GM23338 (cell line): ENCODE measurements at regions not wholly inside any gene's neighbourhood (a gene's known extent, or its start where the extent isn't known, plus 50 kb on each side); places are given as distances from the start of the nearest gene placed in this dataset.

Source experiments
- ATAC-seq: fragments of 200-7000 bp; cut with Tn5 transposase; 3 replicates; pipeline ENCODE4 v1.9.1; 2020
- DNase-seq: peaks from one replicate; pipeline ENCODE4 v3.0.0-alpha.2; 2015; ENCODE audit warnings: low spot score
- H2AFZ ChIP-seq: fragments of 200-600 bp; sonication (generic); 2 replicates; pipeline ENCODE4 v1.8.0; 2016; ENCODE audit warnings: antibody characterized with exemption, mild to moderate bottlenecking, moderate library complexity
- H3F3A ChIP-seq: fragments of 200-600 bp; sonication (generic); replicated peaks from 2 replicates; pipeline ENCODE4 v1.8.0; 2017; ENCODE audit warnings: antibody characterized with exemption, mixed run types, low read depth
- H3K27ac ChIP-seq: fragments of 200-600 bp; sonication (generic); 2 replicates; pipeline ENCODE4 v1.6.1; 2016; ENCODE audit warnings: low read depth
- H3K27me3 ChIP-seq: fragments of 200-600 bp; sonication (generic); 2 replicates; pipeline ENCODE4 v1.8.0; 2016; ENCODE audit warnings: mild to moderate bottlenecking, mixed run types, moderate library complexity; ENCODE audit not compliant: insufficient read depth
- H3K36me3 ChIP-seq: fragments of 200-600 bp; sonication (generic); 2 replicates; pipeline ENCODE4 v1.8.0; 2016; ENCODE audit warnings: mild to moderate bottlenecking; ENCODE audit not compliant: insufficient read depth
- H3K4me1 ChIP-seq: fragments of 200-600 bp; sonication (generic); 2 replicates; pipeline ENCODE4 v1.8.0; 2016; ENCODE audit warnings: mild to moderate bottlenecking, moderate library complexity; ENCODE audit not compliant: insufficient read depth
- H3K4me2 ChIP-seq: fragments of 200-600 bp; sonication (generic); 2 replicates; pipeline ENCODE4 v1.7.1; 2017; ENCODE audit warnings: mixed run types
- H3K4me3 ChIP-seq: fragments of 200-600 bp; sonication (generic); 2 replicates; pipeline ENCODE4 v1.6.1; 2016; ENCODE audit warnings: mixed run types
- H3K79me2 ChIP-seq: fragments of 200-600 bp; sonication (generic); replicated peaks from 2 replicates; pipeline ENCODE4 v1.8.0; 2017; ENCODE audit warnings: mild to moderate bottlenecking; ENCODE audit not compliant: insufficient read depth
- H3K9me2 ChIP-seq: fragments of 200-600 bp; sonication (generic); 2 replicates; pipeline ENCODE4 v1.8.0; 2017; ENCODE audit not compliant: insufficient read depth
- H4K20me1 ChIP-seq: fragments of 200-600 bp; sonication (generic); replicated peaks from 2 replicates; pipeline ENCODE4 v1.8.0; 2017; ENCODE audit warnings: mild to moderate bottlenecking; ENCODE audit not compliant: insufficient read depth
- H3K27ac Mint-ChIP-seq: 2 replicates; pipeline ENCODE4 v1.8.0; 2020; ENCODE audit warnings: inconsistent platforms, mild to moderate bottlenecking, moderate library complexity, mixed read lengths
- H3K27me3 Mint-ChIP-seq: 3 replicates; pipeline ENCODE4 v1.8.0; 2022; ENCODE audit warnings: low read depth, mild to moderate bottlenecking, moderate library complexity, mixed read lengths, inconsistent platforms; ENCODE audit not compliant: insufficient read depth, poor library complexity
- H3K36me3 Mint-ChIP-seq: 3 replicates; pipeline ENCODE4 v1.8.0; 2021; ENCODE audit warnings: low read depth, mild to moderate bottlenecking, inconsistent platforms, moderate library complexity, mixed read lengths
- H3K4me1 Mint-ChIP-seq: 3 replicates; pipeline ENCODE4 v1.8.0; 2020; ENCODE audit warnings: mild to moderate bottlenecking, inconsistent platforms, mixed read lengths
- H3K4me3 Mint-ChIP-seq: 3 replicates; pipeline ENCODE4 v1.8.0; 2021; ENCODE audit warnings: moderate library complexity, mild to moderate bottlenecking, inconsistent platforms, mixed read lengths
- H3K9me3 Mint-ChIP-seq: 3 replicates; pipeline ENCODE4 v1.8.0; 2020; ENCODE audit warnings: moderate library complexity, mild to moderate bottlenecking, inconsistent platforms, mixed read lengths
- CREB1 ChIP-seq: fragments of 250-450 bp; sonication (Bioruptor Pico); IDR thresholded peaks from 2 replicates; pipeline ENCODE4 v1.5.0; 2020; ENCODE audit warnings: low read depth, mild to moderate bottlenecking, moderate library complexity
- EZH2 ChIP-seq: fragments of 200-600 bp; sonication (generic); IDR thresholded peaks from one replicate; pipeline ENCODE4 v1.8.0; 2017; ENCODE audit warnings: antibody characterized with exemption, mild to moderate bottlenecking, low read depth; ENCODE audit not compliant: unreplicated experiment
- EZH2phosphoT487 ChIP-seq: fragments of 200-600 bp; sonication (generic); IDR thresholded peaks from one replicate; pipeline ENCODE4 v1.8.1; 2018; ENCODE audit warnings: antibody characterized with exemption; ENCODE audit not compliant: unreplicated experiment
- JUNB ChIP-seq: IDR thresholded peaks from one replicate; pipeline ENCODE4 v1.6.1; 2016; ENCODE audit warnings: antibody characterized with exemption; ENCODE audit not compliant: unreplicated experiment
- NANOG ChIP-seq: IDR thresholded peaks from 2 replicates; pipeline ENCODE4 v1.6.1; 2016; ENCODE audit warnings: antibody characterized with exemption, borderline replicate concordance
- POLR2AphosphoS5 ChIP-seq: IDR thresholded peaks from 2 replicates; pipeline ENCODE4 v1.6.1; 2016; ENCODE audit warnings: antibody characterized with exemption, low read depth
- STAT1 ChIP-seq: IDR thresholded peaks from one replicate; pipeline ENCODE4 v1.6.1; 2016; ENCODE audit warnings: antibody characterized with exemption; ENCODE audit not compliant: unreplicated experiment
- ZNF114 ChIP-seq: fragments of 250-450 bp; sonication (Bioruptor Pico); IDR thresholded peaks from 2 replicates; pipeline ENCODE4 v1.5.0; 2020; ENCODE audit warnings: mild to moderate bottlenecking, moderate library complexity
- ZNF331 ChIP-seq: fragments of 250-450 bp; sonication (Bioruptor Pico); IDR thresholded peaks from 2 replicates; pipeline ENCODE4 v1.5.0; 2020; ENCODE audit warnings: low read depth, mild to moderate bottlenecking, moderate library complexity
- TF ChIP-seq, protein P1 (sequence below): IDR thresholded peaks from one replicate; pipeline ENCODE4 v1.6.1; 2018; ENCODE audit warnings: antibody characterized with exemption; ENCODE audit not compliant: unreplicated experiment
- TF ChIP-seq, protein P2 (sequence below), 2 experiments: fragments of 200-600 bp in 1 of 2; sonication (generic) in 1 of 2; conservative IDR thresholded peaks; 2 replicates each; pipeline versions ENCODE4 v1.5.1 to v1.6.1; 2016 to 2017; ENCODE audit warnings: antibody characterized with exemption in 2 of 2, low read depth in 2 of 2, mild to moderate bottlenecking in 2 of 2, moderate library complexity in 1 of 2
- TF ChIP-seq, protein P3 (sequence below): IDR thresholded peaks from 2 replicates; pipeline ENCODE4 v1.6.1; 2016; ENCODE audit warnings: antibody characterized with exemption
- TF ChIP-seq, protein P4 (sequence below): fragments of 250-450 bp; sonication (Bioruptor Pico); IDR thresholded peaks from 2 replicates; pipeline ENCODE4 v1.5.0; 2020; ENCODE audit warnings: mild to moderate bottlenecking, moderate library complexity

DNA sequence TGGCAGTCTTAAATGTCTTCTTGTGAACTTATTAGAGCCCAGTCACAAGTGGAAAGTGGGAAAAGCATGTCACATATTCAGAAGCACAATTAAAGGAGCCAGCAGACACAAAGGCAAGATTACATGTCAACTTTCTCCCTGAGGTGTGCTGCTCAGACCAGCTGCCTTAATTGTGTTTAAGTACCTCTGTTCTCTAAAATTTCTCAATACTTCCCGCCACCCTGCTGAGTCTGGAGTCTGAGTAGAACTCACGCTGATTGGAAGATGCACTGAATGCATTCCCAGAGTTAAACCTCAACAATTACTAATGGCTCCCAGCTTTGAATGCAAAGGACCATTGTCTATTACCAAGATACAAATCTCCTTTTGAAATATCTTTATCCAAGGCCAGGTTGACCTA is 166.4 kb upstream of the COBL start:
- Histone ChIP-seq H3K36me3 (no peaks in the 10 kb centered on the region), H3K27me3 (no peaks in the 10 kb centered on the region), H3F3A (no peaks in the 10 kb centered on the region), H3K4me3 (no peak overlapping the region), H4K20me1 (no peaks in the 10 kb centered on the region), H3K4me1 (no peaks in the 10 kb centered on the region), H3K9me2 (0 out of 2 replicates have a peak, but pooled peaks cover 3% of the 10 kb centered on the region), H3K79me2 (no peaks in the 10 kb centered on the region), H3K27ac (no peak overlapping the region), H2AFZ (no peak overlapping the region), H3K4me2 (no peak overlapping the region)
- Mint-ChIP-seq H3K27ac (no peak overlapping the region), H3K9me3 (peaks cover 3% of the 10 kb centered on the region; the same call in 2 of the 3 replicates), H3K4me1 (no peaks in the 10 kb centered on the region), H3K4me3 (no peak overlapping the region), H3K27me3 (no peaks in the 10 kb centered on the region), H3K36me3 (no peaks in the 10 kb centered on the region; the same call in 2 of the 3 replicates)
- TF ChIP-seq ZNF114 (CRISPR knock-in tag) (no peak), EZH2 (no peak), NANOG (no peak), POLR2AphosphoS5 (no peak), STAT1 (no peak), CREB1 (no peak), EZH2phosphoT487 (no peak), JUNB (no peak), ZNF331 (CRISPR knock-in tag) (no peak)
- TF ChIP-seq, protein P1, sequence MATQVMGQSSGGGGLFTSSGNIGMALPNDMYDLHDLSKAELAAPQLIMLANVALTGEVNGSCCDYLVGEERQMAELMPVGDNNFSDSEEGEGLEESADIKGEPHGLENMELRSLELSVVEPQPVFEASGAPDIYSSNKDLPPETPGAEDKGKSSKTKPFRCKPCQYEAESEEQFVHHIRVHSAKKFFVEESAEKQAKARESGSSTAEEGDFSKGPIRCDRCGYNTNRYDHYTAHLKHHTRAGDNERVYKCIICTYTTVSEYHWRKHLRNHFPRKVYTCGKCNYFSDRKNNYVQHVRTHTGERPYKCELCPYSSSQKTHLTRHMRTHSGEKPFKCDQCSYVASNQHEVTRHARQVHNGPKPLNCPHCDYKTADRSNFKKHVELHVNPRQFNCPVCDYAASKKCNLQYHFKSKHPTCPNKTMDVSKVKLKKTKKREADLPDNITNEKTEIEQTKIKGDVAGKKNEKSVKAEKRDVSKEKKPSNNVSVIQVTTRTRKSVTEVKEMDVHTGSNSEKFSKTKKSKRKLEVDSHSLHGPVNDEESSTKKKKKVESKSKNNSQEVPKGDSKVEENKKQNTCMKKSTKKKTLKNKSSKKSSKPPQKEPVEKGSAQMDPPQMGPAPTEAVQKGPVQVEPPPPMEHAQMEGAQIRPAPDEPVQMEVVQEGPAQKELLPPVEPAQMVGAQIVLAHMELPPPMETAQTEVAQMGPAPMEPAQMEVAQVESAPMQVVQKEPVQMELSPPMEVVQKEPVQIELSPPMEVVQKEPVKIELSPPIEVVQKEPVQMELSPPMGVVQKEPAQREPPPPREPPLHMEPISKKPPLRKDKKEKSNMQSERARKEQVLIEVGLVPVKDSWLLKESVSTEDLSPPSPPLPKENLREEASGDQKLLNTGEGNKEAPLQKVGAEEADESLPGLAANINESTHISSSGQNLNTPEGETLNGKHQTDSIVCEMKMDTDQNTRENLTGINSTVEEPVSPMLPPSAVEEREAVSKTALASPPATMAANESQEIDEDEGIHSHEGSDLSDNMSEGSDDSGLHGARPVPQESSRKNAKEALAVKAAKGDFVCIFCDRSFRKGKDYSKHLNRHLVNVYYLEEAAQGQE, result no peak
- TF ChIP-seq, protein P2, sequence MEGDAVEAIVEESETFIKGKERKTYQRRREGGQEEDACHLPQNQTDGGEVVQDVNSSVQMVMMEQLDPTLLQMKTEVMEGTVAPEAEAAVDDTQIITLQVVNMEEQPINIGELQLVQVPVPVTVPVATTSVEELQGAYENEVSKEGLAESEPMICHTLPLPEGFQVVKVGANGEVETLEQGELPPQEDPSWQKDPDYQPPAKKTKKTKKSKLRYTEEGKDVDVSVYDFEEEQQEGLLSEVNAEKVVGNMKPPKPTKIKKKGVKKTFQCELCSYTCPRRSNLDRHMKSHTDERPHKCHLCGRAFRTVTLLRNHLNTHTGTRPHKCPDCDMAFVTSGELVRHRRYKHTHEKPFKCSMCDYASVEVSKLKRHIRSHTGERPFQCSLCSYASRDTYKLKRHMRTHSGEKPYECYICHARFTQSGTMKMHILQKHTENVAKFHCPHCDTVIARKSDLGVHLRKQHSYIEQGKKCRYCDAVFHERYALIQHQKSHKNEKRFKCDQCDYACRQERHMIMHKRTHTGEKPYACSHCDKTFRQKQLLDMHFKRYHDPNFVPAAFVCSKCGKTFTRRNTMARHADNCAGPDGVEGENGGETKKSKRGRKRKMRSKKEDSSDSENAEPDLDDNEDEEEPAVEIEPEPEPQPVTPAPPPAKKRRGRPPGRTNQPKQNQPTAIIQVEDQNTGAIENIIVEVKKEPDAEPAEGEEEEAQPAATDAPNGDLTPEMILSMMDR (conservative IDR thresholded peaks at IDR 0.05; ENCODE audit: low read depth in 2 of 2), result no peak
- TF ChIP-seq, protein P3, sequence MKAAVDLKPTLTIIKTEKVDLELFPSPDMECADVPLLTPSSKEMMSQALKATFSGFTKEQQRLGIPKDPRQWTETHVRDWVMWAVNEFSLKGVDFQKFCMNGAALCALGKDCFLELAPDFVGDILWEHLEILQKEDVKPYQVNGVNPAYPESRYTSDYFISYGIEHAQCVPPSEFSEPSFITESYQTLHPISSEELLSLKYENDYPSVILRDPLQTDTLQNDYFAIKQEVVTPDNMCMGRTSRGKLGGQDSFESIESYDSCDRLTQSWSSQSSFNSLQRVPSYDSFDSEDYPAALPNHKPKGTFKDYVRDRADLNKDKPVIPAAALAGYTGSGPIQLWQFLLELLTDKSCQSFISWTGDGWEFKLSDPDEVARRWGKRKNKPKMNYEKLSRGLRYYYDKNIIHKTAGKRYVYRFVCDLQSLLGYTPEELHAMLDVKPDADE, result no peak
- TF ChIP-seq, protein P4, sequence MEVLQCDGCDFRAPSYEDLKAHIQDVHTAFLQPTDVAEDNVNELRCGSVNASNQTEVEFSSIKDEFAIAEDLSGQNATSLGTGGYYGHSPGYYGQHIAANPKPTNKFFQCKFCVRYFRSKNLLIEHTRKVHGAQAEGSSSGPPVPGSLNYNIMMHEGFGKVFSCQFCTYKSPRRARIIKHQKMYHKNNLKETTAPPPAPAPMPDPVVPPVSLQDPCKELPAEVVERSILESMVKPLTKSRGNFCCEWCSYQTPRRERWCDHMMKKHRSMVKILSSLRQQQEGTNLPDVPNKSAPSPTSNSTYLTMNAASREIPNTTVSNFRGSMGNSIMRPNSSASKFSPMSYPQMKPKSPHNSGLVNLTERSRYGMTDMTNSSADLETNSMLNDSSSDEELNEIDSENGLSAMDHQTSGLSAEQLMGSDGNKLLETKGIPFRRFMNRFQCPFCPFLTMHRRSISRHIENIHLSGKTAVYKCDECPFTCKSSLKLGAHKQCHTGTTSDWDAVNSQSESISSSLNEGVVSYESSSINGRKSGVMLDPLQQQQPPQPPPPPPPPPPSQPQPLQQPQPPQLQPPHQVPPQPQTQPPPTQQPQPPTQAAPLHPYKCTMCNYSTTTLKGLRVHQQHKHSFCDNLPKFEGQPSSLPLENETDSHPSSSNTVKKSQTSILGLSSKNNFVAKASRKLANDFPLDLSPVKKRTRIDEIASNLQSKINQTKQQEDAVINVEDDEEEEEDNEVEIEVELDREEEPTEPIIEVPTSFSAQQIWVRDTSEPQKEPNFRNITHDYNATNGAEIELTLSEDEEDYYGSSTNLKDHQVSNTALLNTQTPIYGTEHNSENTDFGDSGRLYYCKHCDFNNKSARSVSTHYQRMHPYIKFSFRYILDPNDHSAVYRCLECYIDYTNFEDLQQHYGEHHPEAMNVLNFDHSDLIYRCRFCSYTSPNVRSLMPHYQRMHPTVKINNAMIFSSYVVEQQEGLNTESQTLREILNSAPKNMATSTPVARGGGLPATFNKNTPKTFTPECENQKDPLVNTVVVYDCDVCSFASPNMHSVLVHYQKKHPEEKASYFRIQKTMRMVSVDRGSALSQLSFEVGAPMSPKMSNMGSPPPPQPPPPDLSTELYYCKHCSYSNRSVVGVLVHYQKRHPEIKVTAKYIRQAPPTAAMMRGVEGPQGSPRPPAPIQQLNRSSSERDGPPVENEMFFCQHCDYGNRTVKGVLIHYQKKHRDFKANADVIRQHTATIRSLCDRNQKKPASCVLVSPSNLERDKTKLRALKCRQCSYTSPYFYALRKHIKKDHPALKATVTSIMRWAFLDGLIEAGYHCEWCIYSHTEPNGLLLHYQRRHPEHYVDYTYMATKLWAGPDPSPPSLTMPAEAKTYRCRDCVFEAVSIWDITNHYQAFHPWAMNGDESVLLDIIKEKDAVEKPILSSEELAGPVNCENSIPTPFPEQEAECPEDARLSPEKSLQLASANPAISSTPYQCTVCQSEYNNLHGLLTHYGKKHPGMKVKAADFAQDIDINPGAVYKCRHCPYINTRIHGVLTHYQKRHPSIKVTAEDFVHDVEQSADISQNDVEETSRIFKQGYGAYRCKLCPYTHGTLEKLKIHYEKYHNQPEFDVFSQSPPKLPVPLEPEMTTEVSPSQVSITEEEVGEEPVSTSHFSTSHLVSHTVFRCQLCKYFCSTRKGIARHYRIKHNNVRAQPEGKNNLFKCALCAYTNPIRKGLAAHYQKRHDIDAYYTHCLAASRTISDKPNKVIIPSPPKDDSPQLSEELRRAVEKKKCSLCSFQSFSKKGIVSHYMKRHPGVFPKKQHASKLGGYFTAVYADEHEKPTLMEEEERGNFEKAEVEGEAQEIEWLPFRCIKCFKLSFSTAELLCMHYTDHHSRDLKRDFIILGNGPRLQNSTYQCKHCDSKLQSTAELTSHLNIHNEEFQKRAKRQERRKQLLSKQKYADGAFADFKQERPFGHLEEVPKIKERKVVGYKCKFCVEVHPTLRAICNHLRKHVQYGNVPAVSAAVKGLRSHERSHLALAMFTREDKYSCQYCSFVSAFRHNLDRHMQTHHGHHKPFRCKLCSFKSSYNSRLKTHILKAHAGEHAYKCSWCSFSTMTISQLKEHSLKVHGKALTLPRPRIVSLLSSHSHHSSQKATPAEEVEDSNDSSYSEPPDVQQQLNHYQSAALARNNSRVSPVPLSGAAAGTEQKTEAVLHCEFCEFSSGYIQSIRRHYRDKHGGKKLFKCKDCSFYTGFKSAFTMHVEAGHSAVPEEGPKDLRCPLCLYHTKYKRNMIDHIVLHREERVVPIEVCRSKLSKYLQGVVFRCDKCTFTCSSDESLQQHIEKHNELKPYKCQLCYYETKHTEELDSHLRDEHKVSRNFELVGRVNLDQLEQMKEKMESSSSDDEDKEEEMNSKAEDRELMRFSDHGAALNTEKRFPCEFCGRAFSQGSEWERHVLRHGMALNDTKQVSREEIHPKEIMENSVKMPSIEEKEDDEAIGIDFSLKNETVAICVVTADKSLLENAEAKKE, result no peak
- ATAC-seq (no peak), DNase-seq (no peak)
